Bone marrow (tissue), 2 donors: ENCODE measurements at regions not wholly inside any gene's neighbourhood (a gene's known extent, or its start where the extent isn't known, plus 50 kb on each side); places are given as distances from the start of the nearest gene placed in this dataset.
"Not testable (repeated sequence)": the region's sequence is repeated elsewhere in the genome, so short reads cannot be mapped to it uniquely, and the experiment has no call there.

Experiments used
- DNase-seq, 2 donors: peaks; one replicate each; lab custom pipeline; 2025; lab: John Stamatoyannopoulos, UW

GRCh38 chr16:26395700-26396099 lies 671.0 kb upstream of the C16orf82 start:
- DNase-seq, result no peak

- DNase-seq, result no peak
Observed at GRCh38 chr16:26396511-26397235, 670.1 kb upstream of the C16orf82 start.

GRCh38 chr16:26413780-26414179 lies 652.9 kb upstream of the C16orf82 start:
- DNase-seq, result no peak

GRCh38 chr16:26419458-26419857 lies 647.3 kb upstream of the C16orf82 start:
- not testable (repeated sequence) for DNase-seq

GRCh38 chr16:26430618-26431017 lies 636.1 kb upstream of the C16orf82 start:
- no peak for DNase-seq

GRCh38 chr16:26433807-26434206 lies 632.9 kb upstream of the C16orf82 start:
- no peak for DNase-seq

GRCh38 chr16:26441178-26441577 lies 625.5 kb upstream of the C16orf82 start:
- no peak for DNase-seq

GRCh38 chr16:26442321-26442720 lies 624.4 kb upstream of the C16orf82 start:
- no peak for DNase-seq

- DNase-seq, result no peak
Observed at GRCh38 chr16:26447570-26447969, 619.2 kb upstream of the C16orf82 start.

GRCh38 chr16:26453215-26453614 lies 613.5 kb upstream of the C16orf82 start:
- DNase-seq, result no peak

- no peak for DNase-seq
Observed at GRCh38 chr16:26454102-26454501, 612.6 kb upstream of the C16orf82 start.

GRCh38 chr16:26456074-26456473 lies 610.7 kb upstream of the C16orf82 start:
- DNase-seq, result no peak

GRCh38 chr16:26457095-26457494 lies 609.6 kb upstream of the C16orf82 start:
- DNase-seq, result no peak

- no peak for DNase-seq
Observed at GRCh38 chr16:26457882-26458281, 608.8 kb upstream of the C16orf82 start.

GRCh38 chr16:26464576-26465266 lies 602.0 kb upstream of the C16orf82 start:
- DNase-seq, result no peak

- DNase-seq, result not testable (repeated sequence)
Observed at GRCh38 chr16:26474405-26474804, 592.3 kb upstream of the C16orf82 start.

GRCh38 chr16:26475596-26475995 lies 591.1 kb upstream of the C16orf82 start:
- no peak for DNase-seq

- DNase-seq, result no peak
Observed at GRCh38 chr16:26491101-26491670, 575.5 kb upstream of the C16orf82 start.

GRCh38 chr16:26491962-26492361 lies 574.8 kb upstream of the C16orf82 start:
- no peak for DNase-seq

- DNase-seq, result no peak
Observed at GRCh38 chr16:26493751-26494150, 573.0 kb upstream of the C16orf82 start.

GRCh38 chr16:26497896-26498295 lies 568.8 kb upstream of the C16orf82 start:
- DNase-seq, result no peak

GRCh38 chr16:26500326-26500725 lies 566.4 kb upstream of the C16orf82 start:
- no peak for DNase-seq

GRCh38 chr16:26505496-26505895 lies 561.2 kb upstream of the C16orf82 start:
- DNase-seq, result no peak
